NCI-H1436 treated with DMSO at 0.1 percent for 48 hours (cell line): ENCODE measurements at regions not wholly inside any gene's neighbourhood (a gene's known extent, or its start where the extent isn't known, plus 50 kb on each side); places are given as distances from the start of the nearest gene placed in this dataset.

Source experiments
- DNase-seq: peaks from one replicate; lab custom pipeline; 2025; lab: John Stamatoyannopoulos, UW

GRCh38 chr21:17900281-17900989 lies 81.3 kb upstream of the C21orf91 start:
- DNase-seq = no peak

DNA sequence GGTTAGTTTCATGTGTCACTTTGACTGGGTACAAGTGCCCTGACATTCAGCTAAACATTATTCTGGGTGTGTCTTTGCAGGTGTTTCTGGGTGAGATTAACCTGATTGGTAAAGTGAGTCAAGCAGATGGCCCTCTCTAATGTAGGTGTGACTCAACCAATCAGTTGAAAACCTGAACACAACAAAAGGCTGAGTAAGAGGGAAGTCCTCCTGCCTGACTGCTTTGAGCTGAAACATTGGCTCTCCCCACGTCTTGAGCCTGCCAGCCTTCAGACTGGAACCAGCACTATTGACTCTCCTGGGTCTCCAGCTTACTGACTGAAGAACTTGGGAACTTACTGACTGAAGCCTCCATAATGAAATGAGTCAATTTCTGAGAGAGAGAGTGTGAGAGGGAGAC lies 70.0 kb upstream of the C21orf91 start:
- DNase-seq = no peak

DNA sequence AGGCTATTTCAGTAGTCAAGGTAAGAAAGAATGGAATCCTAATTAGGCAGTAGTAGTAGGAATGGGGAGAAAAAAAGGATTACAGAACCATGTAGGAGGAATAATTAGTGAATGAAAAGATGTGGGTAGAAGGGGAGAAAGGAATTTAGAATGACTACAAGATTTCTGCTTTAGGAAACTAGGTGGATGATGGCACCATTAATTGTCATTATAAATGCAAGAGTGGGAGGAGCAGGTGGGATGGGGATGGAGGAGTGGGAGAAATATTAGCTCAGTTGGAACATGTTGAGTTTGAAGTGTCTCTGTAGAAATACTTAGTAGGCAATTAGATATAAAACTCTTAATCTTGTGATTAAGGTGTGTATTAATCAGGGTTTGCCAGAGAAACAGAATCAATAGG lies 50.0 kb upstream of the C21orf91 start:
- no peak for DNase-seq
